PC-9 (cell line): ENCODE measurements at regions not wholly inside any gene's neighbourhood (a gene's known extent, or its start where the extent isn't known, plus 50 kb on each side); places are given as distances from the start of the nearest gene placed in this dataset.

Experiments
- EZH2 ChIP-seq: fragments of 200-600 bp; sonication (generic); IDR thresholded peaks from 2 replicates; pipeline ENCODE4 v1.8.0; 2017; ENCODE audit warnings: antibody characterized with exemption, low read depth
- TF ChIP-seq, protein P1 (sequence below): fragments of 200-600 bp; sonication (generic); conservative IDR thresholded peaks from 2 replicates; pipeline ENCODE4 v1.6.1; 2017; ENCODE audit warnings: mixed run types, antibody characterized with exemption, mild to moderate bottlenecking, moderate library complexity

DNA sequence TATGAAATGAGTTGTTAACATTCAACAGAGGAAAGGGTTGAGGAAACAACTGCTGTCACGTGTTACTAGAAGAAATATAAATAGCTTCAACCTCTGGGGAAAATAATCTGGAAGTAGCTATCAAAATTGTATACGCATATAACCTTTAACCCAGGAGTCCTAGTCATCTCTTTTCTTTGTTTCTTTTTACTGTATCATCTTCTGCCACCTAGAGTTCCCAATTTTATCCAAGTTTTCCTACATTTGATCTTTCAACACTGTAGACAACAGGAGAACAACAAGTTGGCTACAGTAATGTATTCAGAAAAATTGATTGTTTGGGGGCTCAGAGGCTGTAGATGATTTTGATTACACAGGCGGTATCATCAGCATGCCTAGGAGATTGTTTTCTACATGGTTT is 453.7 kb downstream of the FSCB start:
- TF ChIP-seq, protein P1, sequence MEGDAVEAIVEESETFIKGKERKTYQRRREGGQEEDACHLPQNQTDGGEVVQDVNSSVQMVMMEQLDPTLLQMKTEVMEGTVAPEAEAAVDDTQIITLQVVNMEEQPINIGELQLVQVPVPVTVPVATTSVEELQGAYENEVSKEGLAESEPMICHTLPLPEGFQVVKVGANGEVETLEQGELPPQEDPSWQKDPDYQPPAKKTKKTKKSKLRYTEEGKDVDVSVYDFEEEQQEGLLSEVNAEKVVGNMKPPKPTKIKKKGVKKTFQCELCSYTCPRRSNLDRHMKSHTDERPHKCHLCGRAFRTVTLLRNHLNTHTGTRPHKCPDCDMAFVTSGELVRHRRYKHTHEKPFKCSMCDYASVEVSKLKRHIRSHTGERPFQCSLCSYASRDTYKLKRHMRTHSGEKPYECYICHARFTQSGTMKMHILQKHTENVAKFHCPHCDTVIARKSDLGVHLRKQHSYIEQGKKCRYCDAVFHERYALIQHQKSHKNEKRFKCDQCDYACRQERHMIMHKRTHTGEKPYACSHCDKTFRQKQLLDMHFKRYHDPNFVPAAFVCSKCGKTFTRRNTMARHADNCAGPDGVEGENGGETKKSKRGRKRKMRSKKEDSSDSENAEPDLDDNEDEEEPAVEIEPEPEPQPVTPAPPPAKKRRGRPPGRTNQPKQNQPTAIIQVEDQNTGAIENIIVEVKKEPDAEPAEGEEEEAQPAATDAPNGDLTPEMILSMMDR, result no peak
- TF ChIP-seq EZH2, result no peak
